K562 (cell line): ENCODE measurements at regions not wholly inside any gene's neighbourhood (a gene's known extent, or its start where the extent isn't known, plus 50 kb on each side); places are given as distances from the start of the nearest gene placed in this dataset.
A peak's percentile ranks its signal among the peaks of the same experiment; 100 is the strongest.

Experiments used
- ATAC-seq: fragments of 200-7000 bp; cut with Tn5 transposase; 3 replicates; pipeline ENCODE4 v1.9.1; 2020; ENCODE audit warnings: moderate library complexity
- BruUV-seq: library from RNA; stranded (reverse); fragments of 400-500 nt; replicated peaks from 2 replicates; lab custom pipeline; 2021; lab: Mats Ljungman, UMichigan
- CTCF ChIA-PET: fragments of 300-600 bp; formaldehyde crosslinking; extraction: SDS; loops from one replicate; lab custom pipeline; 2021; ENCODE audit warnings: low intra/inter-chr PET ratio; lab: Yijun Ruan, JAX
- POLR2A ChIA-PET: fragments of 300-600, 350-650 bp; sonication (Branson Sonifier 250); formaldehyde crosslinking; extraction: SDS; loops from one replicate; lab custom pipeline; 2021; ENCODE audit warnings: antibody characterized with exemption, inconsistent platforms; lab: Yijun Ruan, JAX
- DNase-seq, 4 experiments: peaks; one replicate each; pipeline versions ENCODE4 v3.0.0 to v3.0.0-alpha.2; 2011 to 2018; ENCODE audit warnings: low spot score in 3 of 4, mixed read lengths in 3 of 4; ENCODE audit errors: extremely low read depth in 1 of 4
- FAIRE-seq: peaks from 2 replicates; lab custom pipeline; 2011; peaks lifted over from hg19 to GRCh38; lab: Jason Lieb, UNC
- H2AFZ ChIP-seq: 2 replicates; pipeline ENCODE4 v1.6.0; 2011; ENCODE audit warnings: low read depth, low read length, control low read depth, inconsistent platforms
- H3K27ac ChIP-seq: fragments of 200-600 bp; 3 replicates; pipeline ENCODE4 v1.8.0; 2011; ENCODE audit warnings: low read depth, mild to moderate bottlenecking, control low read depth, inconsistent platforms, low read length, moderate library complexity, mixed read lengths; ENCODE audit errors: extremely low read depth
- H3K27me3 ChIP-seq, 2 experiments: fragments of 300-600 bp in 1 of 2; 2 replicates in 1 of 2; 3 replicates in 1 of 2; pipeline versions ENCODE4 v1.6.0 to v1.8.0; 2011; ENCODE audit warnings: inconsistent platforms in 2 of 2, low read length in 2 of 2, mild to moderate bottlenecking in 1 of 2, mixed read lengths in 1 of 2, moderate library complexity in 1 of 2; ENCODE audit not compliant: control insufficient read depth in 2 of 2, insufficient read depth in 2 of 2
- H3K36me3 ChIP-seq: fragments of 300-600 bp; 3 replicates; pipeline ENCODE4 v1.8.0; 2011; ENCODE audit warnings: mild to moderate bottlenecking, low read length, inconsistent platforms; ENCODE audit not compliant: control insufficient read depth, insufficient read depth
- H3K4me1 ChIP-seq, 2 experiments: fragments of 200-600 bp in 1 of 2; replicated peaks in 1 of 2; 2 replicates in 1 of 2; 3 replicates in 1 of 2; pipeline versions ENCODE4 v1.5.1 to v1.8.0; 2011; ENCODE audit warnings: inconsistent platforms in 2 of 2, low read length in 2 of 2, mild to moderate bottlenecking in 1 of 2, mixed read lengths in 1 of 2, moderate library complexity in 1 of 2; ENCODE audit not compliant: control insufficient read depth in 2 of 2, insufficient read depth in 2 of 2
- H3K4me2 ChIP-seq: 2 replicates; pipeline ENCODE4 v1.6.1; 2011; ENCODE audit warnings: low read length, control low read depth, inconsistent platforms, mixed read lengths; ENCODE audit not compliant: insufficient read depth
- H3K4me3 ChIP-seq: fragments of 200-600 bp; sonication (generic), shearing (Covaris generic); 2 replicates; pipeline ENCODE4 v1.5.1; 2016; ENCODE audit warnings: control low read depth, inconsistent platforms
- H3K79me2 ChIP-seq: fragments of 200-600 bp; 3 replicates; pipeline ENCODE4 v1.8.0; 2011; ENCODE audit warnings: low read length, inconsistent platforms; ENCODE audit not compliant: control insufficient read depth, insufficient read depth
- H3K9ac ChIP-seq, 2 experiments: 2 replicates each; pipeline versions ENCODE4 v1.6.0 to v1.6.1; 2011; ENCODE audit warnings: low read depth in 2 of 2, low read length in 2 of 2, control low read depth in 1 of 2, inconsistent platforms in 1 of 2, mild to moderate bottlenecking in 1 of 2, mixed read lengths in 1 of 2; ENCODE audit not compliant: insufficient read depth in 1 of 2
- H3K9me1 ChIP-seq: one replicate; pipeline ENCODE4 v1.6.0; 2011; ENCODE audit warnings: inconsistent platforms, mild to moderate bottlenecking, low read length, moderate library complexity; ENCODE audit not compliant: control insufficient read depth, insufficient read depth
- H3K9me3 ChIP-seq: replicated peaks from 2 replicates; pipeline ENCODE4 v1.5.1; 2011; ENCODE audit warnings: low read depth, low read length, inconsistent platforms; ENCODE audit not compliant: control insufficient read depth, insufficient read depth
- H4K20me1 ChIP-seq: replicated peaks from 2 replicates; pipeline ENCODE4 v1.6.1; 2011; ENCODE audit warnings: low read length, inconsistent platforms, mixed read lengths; ENCODE audit not compliant: control insufficient read depth, insufficient read depth
- AFF4 ChIP-seq: sonication (generic); formaldehyde crosslinking; IDR thresholded peaks from 2 replicates; pipeline ENCODE4 v1.8.0; 2023; ENCODE audit warnings: mild to moderate bottlenecking, missing genetic modification reagents
- ATF3 ChIP-seq, 2 experiments: fragments of 450-650 bp in 1 of 2; sonication (generic) in 1 of 2; formaldehyde crosslinking in 1 of 2; IDR thresholded peaks in 1 of 2; conservative IDR thresholded peaks in 1 of 2; 2 replicates each; pipeline versions ENCODE4 v1.6.1 to v1.8.1; 2016 to 2023; ENCODE audit warnings: mild to moderate bottlenecking in 2 of 2, moderate library complexity in 2 of 2, inconsistent platforms in 1 of 2, missing genetic modification reagents in 1 of 2
- CBFB ChIP-seq: sonication (generic); formaldehyde crosslinking; IDR thresholded peaks from 2 replicates; pipeline ENCODE4 v1.4.0; 2020; ENCODE audit warnings: mild to moderate bottlenecking, missing genetic modification reagents
- FOSL1 ChIP-seq: fragments of 200-800 bp; sonication (Bioruptor generic); conservative IDR thresholded peaks from 2 replicates; pipeline ENCODE4 v1.6.1; 2016; ENCODE audit warnings: missing genetic modification characterization, missing compliant biosample characterization
- JUND ChIP-seq, 2 experiments: IDR thresholded peaks; 2 replicates in 1 of 2; 3 replicates in 1 of 2; pipeline ENCODE4 v1.6.1; 2011; ENCODE audit warnings: borderline replicate concordance in 2 of 2, low read depth in 2 of 2, low read length in 2 of 2, improper control_type of control experiment in 1 of 2, missing biosample characterization in 1 of 2, missing genetic modification characterization in 1 of 2, missing genetic modification reagents in 1 of 2
- SMC3 ChIP-seq: conservative IDR thresholded peaks from 2 replicates; pipeline ENCODE4 v1.6.1; 2011; ENCODE audit warnings: low read depth, low read length, improper control_type of control experiment; ENCODE audit not compliant: insufficient read depth
- ZNF584 ChIP-seq: fragments of 200-800 bp; sonication (Bioruptor generic); IDR thresholded peaks from 2 replicates; pipeline ENCODE4 v1.6.1; 2016; ENCODE audit warnings: low read depth, mild to moderate bottlenecking, missing genetic modification characterization, missing compliant biosample characterization
- WGBS: fragments of 100-300 bp; shearing (Covaris generic); methylation state at CpG from one replicate; pipeline ENCODE4 v1.1.6; 2016; ENCODE audit warnings: low coverage, mixed read lengths; ENCODE audit not compliant: insufficient coverage; ENCODE audit errors: missing lambda C conversion rate; 5-methylcytosine and 5-hydroxymethylcytosine counted together
- in situ Hi-C: fragments of 300-500 bp; cut with MboI; formaldehyde crosslinking; loops from 4 replicates; pipeline ENCODE4 v1.15.0; 2018; ENCODE audit warnings: inconsistent platforms, mixed read lengths
- intact Hi-C: fragments of 100-400 bp; cut with micrococcal nuclease; formaldehyde crosslinking; loops from 2 replicates; pipeline ENCODE4 v1.14.2; 2022

GRCh38 chr3:59163953-59164352 is 114.1 kb upstream of the CFAP20DC start:
- ATAC-seq (no peak), DNase-seq (peak in 1 of 4 experiments; percentile 2), FAIRE-seq (no peak)
- H4K20me1 ChIP-seq: no peaks in the 10 kb centered on the region
- TF ChIP-seq ZNF584 (CRISPR knock-in tag) (no peak), CBFB (no peak), AFF4 (CRISPR knock-in tag) (no peak), JUND (IDR thresholded peaks at IDR 0.05; ENCODE audit: borderline replicate concordance, low read depth, low read length) (peak; percentile 69), JUND (tag; IDR thresholded peaks at IDR 0.05; ENCODE audit: borderline replicate concordance, low read depth, low read length) (peak; percentile 71; the same call in 2 of the 3 replicates), SMC3 (no peak), ATF3 (IDR thresholded peaks at IDR 0.05) (peak; percentile 59), ATF3 (CRISPR knock-in tag; conservative IDR thresholded peaks at IDR 0.05) (no peak), FOSL1 (tag) (peak; percentile 85)
- no TSS peak for BruUV-seq
- H3K27ac ChIP-seq: no peak overlapping the region
- WGBS: 0% methylated on average over 2 of the region's 2 CpGs
- H3K4me1 ChIP-seq: no peaks in the 10 kb centered on the region
- no peaks in the 10 kb centered on the region for H3K9me1 ChIP-seq
- ChIA-PET POLR2A (interaction anchor here (0.7 kb wide), 1 partner anchor 423 kb away, joined by 3 read pairs; no protein-coding TSS in a partner anchor), CTCF (no interaction called here)
- H2AFZ ChIP-seq: no peak overlapping the region
- no peak overlapping the region for H3K4me3 ChIP-seq
- H3K36me3 ChIP-seq: no peaks in the 10 kb centered on the region
- no peaks in the 10 kb centered on the region for H3K27me3 ChIP-seq
- intact Hi-C loops: no loop called here
- in situ Hi-C loops: no loop called here
- H3K4me2 ChIP-seq: no peak overlapping the region
- H3K79me2 ChIP-seq: no peaks in the 10 kb centered on the region
- H3K9ac ChIP-seq: no peak overlapping the region
- H3K9me3 ChIP-seq: no peaks in the 10 kb centered on the region
